Lower lobe of right lung (tissue), 2 donors: ENCODE measurements at regions not wholly inside any gene's neighbourhood (a gene's known extent, or its start where the extent isn't known, plus 50 kb on each side); places are given as distances from the start of the nearest gene placed in this dataset.

Experiments
- ATAC-seq, 2 donors: fragments of 200-7000 bp; cut with Tn5 transposase; one replicate each; pipeline ENCODE4 v1.9.1; 2020 to 2022; ENCODE audit warnings: mild to moderate bottlenecking in 2 of 2, moderate library complexity in 2 of 2
- DNase-seq: peaks from one replicate; pipeline ENCODE4 v3.0.0-alpha.2; 2020
- H3K27ac ChIP-seq: fragments of 200-600 bp; one replicate; pipeline ENCODE4 v1.8.0; 2022
- H3K27me3 ChIP-seq: fragments of 200-600 bp; one replicate; pipeline ENCODE4 v1.8.0; 2022; ENCODE audit warnings: low read depth
- H3K36me3 ChIP-seq: fragments of 200-600 bp; one replicate; pipeline ENCODE4 v1.8.0; 2022; ENCODE audit warnings: mild to moderate bottlenecking
- H3K4me1 ChIP-seq: fragments of 200-600 bp; one replicate; pipeline ENCODE4 v1.8.0; 2022
- H3K4me3 ChIP-seq: fragments of 200-600 bp; one replicate; pipeline ENCODE4 v1.8.0; 2022; ENCODE audit warnings: mild to moderate bottlenecking
- H3K9me3 ChIP-seq: fragments of 200-600 bp; one replicate; pipeline ENCODE4 v1.8.0; 2022
- intact Hi-C: fragments of 100-400 bp; cut with DNase I; formaldehyde crosslinking; loops from one replicate; pipeline ENCODE4 v1.11.0; 2022
- TF ChIP-seq, protein P1 (sequence below): fragments of 200-600 bp; IDR thresholded peaks from one replicate; pipeline ENCODE4 v1.8.0; 2022; ENCODE audit warnings: antibody characterized with exemption, mild to moderate bottlenecking
- donor health status: DM: no; HTN: yes; CAD: no; lungs with severe emphysema.

DNA sequence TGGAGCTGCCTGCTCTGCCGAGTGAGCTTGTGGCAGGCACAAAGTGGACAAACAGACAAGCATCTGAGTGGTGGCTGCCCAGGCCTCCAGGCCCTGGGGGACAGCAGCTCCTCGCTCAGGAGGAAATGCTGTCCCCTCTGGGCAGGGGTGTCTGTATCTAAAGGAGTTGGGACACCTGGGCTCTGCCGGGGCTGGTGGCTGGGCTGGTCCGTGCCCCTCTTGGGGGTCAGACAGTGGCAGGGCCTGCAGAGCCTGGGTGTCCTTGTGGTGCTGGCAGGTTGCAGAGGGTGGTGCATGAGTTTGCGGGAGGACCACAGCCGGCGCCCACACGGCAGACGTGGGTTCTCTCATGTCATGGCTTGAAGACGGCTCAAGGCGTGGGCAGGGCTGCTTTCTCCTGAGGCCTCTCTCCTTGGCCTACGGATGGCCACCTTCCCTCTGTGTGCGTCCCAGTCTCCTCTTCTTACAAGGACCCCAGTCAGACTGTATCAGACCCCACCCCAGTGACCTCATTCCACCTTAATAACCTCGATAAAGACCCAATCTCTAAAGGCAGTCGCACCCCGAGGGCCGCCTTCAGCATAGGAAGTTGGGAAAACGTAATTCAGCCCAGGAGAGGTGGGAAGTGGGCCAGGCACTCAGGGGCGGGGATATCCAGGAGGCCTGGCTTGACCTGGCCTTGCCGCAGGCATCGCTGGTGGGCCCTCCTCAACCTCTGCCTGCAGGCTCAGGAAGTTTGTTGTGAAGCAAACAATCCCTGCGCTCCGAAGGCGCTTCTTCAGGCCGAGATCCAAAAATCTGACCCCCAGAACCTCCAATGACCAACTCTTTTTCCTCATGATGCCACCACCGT lies 110.0 kb downstream of the KIF26A start:
- Histone ChIP-seq H3K4me3 (no peak overlapping the region), H3K9me3 (peaks cover 6% of the 10 kb centered on the region), H3K27me3 (no peaks in the 10 kb centered on the region), H3K4me1 (no peaks in the 10 kb centered on the region), H3K36me3 (no peaks in the 10 kb centered on the region), H3K27ac (no peak overlapping the region)
- ATAC-seq = no peak
- TF ChIP-seq, protein P1, sequence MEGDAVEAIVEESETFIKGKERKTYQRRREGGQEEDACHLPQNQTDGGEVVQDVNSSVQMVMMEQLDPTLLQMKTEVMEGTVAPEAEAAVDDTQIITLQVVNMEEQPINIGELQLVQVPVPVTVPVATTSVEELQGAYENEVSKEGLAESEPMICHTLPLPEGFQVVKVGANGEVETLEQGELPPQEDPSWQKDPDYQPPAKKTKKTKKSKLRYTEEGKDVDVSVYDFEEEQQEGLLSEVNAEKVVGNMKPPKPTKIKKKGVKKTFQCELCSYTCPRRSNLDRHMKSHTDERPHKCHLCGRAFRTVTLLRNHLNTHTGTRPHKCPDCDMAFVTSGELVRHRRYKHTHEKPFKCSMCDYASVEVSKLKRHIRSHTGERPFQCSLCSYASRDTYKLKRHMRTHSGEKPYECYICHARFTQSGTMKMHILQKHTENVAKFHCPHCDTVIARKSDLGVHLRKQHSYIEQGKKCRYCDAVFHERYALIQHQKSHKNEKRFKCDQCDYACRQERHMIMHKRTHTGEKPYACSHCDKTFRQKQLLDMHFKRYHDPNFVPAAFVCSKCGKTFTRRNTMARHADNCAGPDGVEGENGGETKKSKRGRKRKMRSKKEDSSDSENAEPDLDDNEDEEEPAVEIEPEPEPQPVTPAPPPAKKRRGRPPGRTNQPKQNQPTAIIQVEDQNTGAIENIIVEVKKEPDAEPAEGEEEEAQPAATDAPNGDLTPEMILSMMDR = no peak
- DNase-seq = peak; percentile 39
- intact Hi-C loops = no loop called here

GRCh38 chr14:104249089-104249488 lies 110.7 kb downstream of the KIF26A start:
- H3K27ac ChIP-seq = no peak overlapping the region
- ATAC-seq = no peak
- TF ChIP-seq, protein P1 = no peak
- no peaks in the 10 kb centered on the region for H3K4me1 ChIP-seq
- H3K27me3 ChIP-seq = no peaks in the 10 kb centered on the region
- H3K36me3 ChIP-seq = no peaks in the 10 kb centered on the region
- H3K9me3 ChIP-seq = peaks cover 6% of the 10 kb centered on the region
- intact Hi-C loops = no loop called here
- DNase-seq = peak; percentile 24
- no peak overlapping the region for H3K4me3 ChIP-seq

DNA sequence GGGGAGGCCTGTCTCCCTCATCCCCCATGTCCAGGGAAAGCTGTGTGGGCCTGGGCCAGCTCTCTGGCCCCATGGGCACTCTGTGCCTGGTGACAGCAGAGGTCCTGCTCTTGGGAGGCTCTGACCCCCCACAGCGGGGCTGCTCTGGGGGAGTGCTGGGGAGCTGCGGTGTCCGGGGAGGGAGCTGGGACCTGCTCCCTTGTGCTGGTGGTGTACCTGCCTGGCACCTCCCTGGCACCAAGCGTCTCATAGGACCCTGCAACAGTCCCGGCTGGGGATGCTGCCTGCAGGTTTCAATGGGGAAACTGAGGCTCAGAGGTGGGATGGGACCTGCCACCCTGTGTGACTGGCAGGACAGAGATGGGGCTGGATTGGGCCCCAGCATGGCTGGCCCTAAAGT lies 111.3 kb downstream of the KIF26A start:
- Histone ChIP-seq H3K4me1 (no peaks in the 10 kb centered on the region), H3K27me3 (no peaks in the 10 kb centered on the region), H3K4me3 (no peak overlapping the region), H3K9me3 (peaks cover 6% of the 10 kb centered on the region), H3K27ac (no peak overlapping the region), H3K36me3 (no peaks in the 10 kb centered on the region)
- DNase-seq (peak; percentile 24), ATAC-seq (no peak)
- TF ChIP-seq, protein P1 = no peak
- intact Hi-C loops = no loop called here

GRCh38 chr14:104250175-104250574 lies 111.8 kb downstream of the KIF26A start:
- ATAC-seq = no peak
- intact Hi-C loops = no loop called here
- H3K27ac ChIP-seq = no peak overlapping the region
- H3K4me1 ChIP-seq = no peaks in the 10 kb centered on the region
- TF ChIP-seq, protein P1 = no peak
- peaks cover 4% of the 10 kb centered on the region for H3K27me3 ChIP-seq
- H3K4me3 ChIP-seq = no peak overlapping the region
- H3K36me3 ChIP-seq = no peaks in the 10 kb centered on the region
- peaks cover 6% of the 10 kb centered on the region for H3K9me3 ChIP-seq
- peak; percentile 29 for DNase-seq

- no peak overlapping the region for H3K4me3 ChIP-seq
- DNase-seq (no peak), ATAC-seq (no peak)
- H3K4me1 ChIP-seq = no peaks in the 10 kb centered on the region
- TF ChIP-seq, protein P1 = no peak
- H3K27ac ChIP-seq = no peak overlapping the region
- peaks cover 4% of the 10 kb centered on the region for H3K27me3 ChIP-seq
- H3K9me3 ChIP-seq = no peaks in the 10 kb centered on the region
- intact Hi-C loops = no loop called here
- no peaks in the 10 kb centered on the region for H3K36me3 ChIP-seq
Observed at GRCh38 chr14:104252256-104253215, 114.1 kb downstream of the KIF26A start.
